B cell (primary cell): ENCODE measurements at regions not wholly inside any gene's neighbourhood (a gene's known extent, or its start where the extent isn't known, plus 50 kb on each side); places are given as distances from the start of the nearest gene placed in this dataset.
"Not testable (repeated sequence)": the region's sequence is repeated elsewhere in the genome, so short reads cannot be mapped to it uniquely, and the experiment has no call there.

Source experiments
- ATAC-seq: fragments of 200-7000 bp; cut with Tn5 transposase; one replicate; pipeline ENCODE4 v1.10.0; 2021; ENCODE audit warnings: low read depth, mild to moderate bottlenecking, moderate number of reproducible peaks, moderate library complexity
- CTCF ChIA-PET: fragments of 350-600 bp; sonication (Branson Sonifier 250); formaldehyde crosslinking; loops from one replicate; lab custom pipeline; 2021; ENCODE audit warnings: antibody characterized with exemption, inconsistent platforms; lab: Charles Lee
- POLR2A ChIA-PET: fragments of 350-600 bp; sonication (Branson Sonifier 250); formaldehyde crosslinking; loops from one replicate; lab custom pipeline; 2021; ENCODE audit warnings: antibody characterized with exemption; lab: Charles Lee
- DNase-seq: peaks from one replicate; pipeline ENCODE4 v3.0.0; 2013
- H2AFZ ChIP-seq: 2 replicates; pipeline ENCODE4 v1.6.1; 2012; ENCODE audit warnings: mild to moderate bottlenecking, low read depth, low read length; ENCODE audit not compliant: insufficient read depth, poor library complexity, severe bottlenecking
- H3K27ac ChIP-seq, 2 donors: 1 replicate in 1 of 2; 2 replicates in 1 of 2; pipeline ENCODE4 v1.5.1; 2012 to 2013; ENCODE audit warnings: low read length in 2 of 2, mild to moderate bottlenecking in 2 of 2, moderate library complexity in 1 of 2
- H3K27me3 ChIP-seq, 4 experiments: fragments of 200-600 bp in 1 of 4; sonication (generic) in 1 of 4; replicated peaks in 1 of 4; 1 replicate in 2 of 4; 2 replicates in 2 of 4; pipeline versions ENCODE4 v1.6.1 to v1.7.0; 2013 to 2016; ENCODE audit warnings: low read length in 3 of 4, mild to moderate bottlenecking in 2 of 4, mixed read lengths in 1 of 4, moderate library complexity in 1 of 4; ENCODE audit not compliant: insufficient read depth in 4 of 4, control insufficient read depth in 3 of 4; ENCODE audit errors: control extremely low read depth in 1 of 4
- H3K36me3 ChIP-seq, 2 experiments: replicated peaks in 1 of 2; 1 replicate in 1 of 2; 2 replicates in 1 of 2; pipeline versions ENCODE4 v1.6.1 to v1.7.1; 2013; ENCODE audit warnings: low read length in 1 of 2; ENCODE audit not compliant: insufficient read depth in 2 of 2, control insufficient read depth in 1 of 2; ENCODE audit errors: control extremely low read depth in 1 of 2, extremely low read depth in 1 of 2
- H3K4me1 ChIP-seq, 2 donors: fragments of 200-600 bp in 1 of 2; sonication (generic) in 1 of 2; 1 replicate in 1 of 2; 2 replicates in 1 of 2; pipeline versions ENCODE4 v1.5.1 to v1.6.1; 2013 to 2017; ENCODE audit warnings: low read length in 2 of 2; ENCODE audit not compliant: control insufficient read depth in 2 of 2, insufficient read depth in 2 of 2
- H3K4me2 ChIP-seq: replicated peaks from 2 replicates; pipeline ENCODE3; 2012; ENCODE audit warnings: mild to moderate bottlenecking, low read depth, low read length; ENCODE audit not compliant: poor library complexity, severe bottlenecking
- H3K4me3 ChIP-seq, 5 experiments: fragments of 200-600 bp in 1 of 5; sonication (generic) in 1 of 5; 1 replicate in 3 of 5; 2 replicates in 2 of 5; pipeline versions ENCODE4 v1.5.1 to v1.7.0; 2011 to 2016; ENCODE audit warnings: low read length in 4 of 5, mild to moderate bottlenecking in 4 of 5, low read depth in 2 of 5, control low read depth in 1 of 5, moderate library complexity in 1 of 5; ENCODE audit not compliant: insufficient read depth in 1 of 5; ENCODE audit errors: control extremely low read depth in 1 of 5, extremely low read depth in 1 of 5
- H3K79me2 ChIP-seq: fragments of 200-600 bp; sonication (generic); one replicate; pipeline ENCODE4 v1.6.0; 2016; ENCODE audit warnings: low read length; ENCODE audit not compliant: control insufficient read depth, insufficient read depth
- H3K9ac ChIP-seq: fragments of 200-600 bp; sonication (generic); 2 replicates; pipeline ENCODE4 v1.6.1; 2017; ENCODE audit warnings: mild to moderate bottlenecking, low read length, moderate library complexity
- H3K9me3 ChIP-seq, 3 donors: one replicate each; pipeline versions ENCODE4 v1.6.1 to v1.7.1; 2013; ENCODE audit warnings: low read length in 2 of 3; ENCODE audit not compliant: control insufficient read depth in 2 of 3, insufficient read depth in 1 of 3; ENCODE audit errors: control extremely low read depth in 1 of 3
- H4K20me1 ChIP-seq: 2 replicates; pipeline ENCODE4 v1.6.0; 2012; ENCODE audit warnings: mild to moderate bottlenecking, low read length; ENCODE audit not compliant: insufficient read depth, control insufficient read depth, poor library complexity, severe bottlenecking
- H3K27ac Mint-ChIP-seq: one replicate; pipeline ENCODE4 v1.8.0; 2021; ENCODE audit warnings: mixed read lengths
- H3K27me3 Mint-ChIP-seq: one replicate; pipeline ENCODE4 v1.8.0; 2021; ENCODE audit warnings: mixed read lengths
- H3K4me1 Mint-ChIP-seq: one replicate; pipeline ENCODE4 v1.8.0; 2021; ENCODE audit warnings: mixed read lengths
- H3K4me3 Mint-ChIP-seq: one replicate; pipeline ENCODE4 v1.8.0; 2021; ENCODE audit warnings: mixed read lengths
- H3K9me3 Mint-ChIP-seq: one replicate; pipeline ENCODE4 v1.8.0; 2022; ENCODE audit warnings: mixed read lengths; ENCODE audit not compliant: insufficient read depth
- EZH2 ChIP-seq: IDR thresholded peaks from 2 replicates; pipeline ENCODE4 v1.6.1; 2012; ENCODE audit warnings: borderline replicate concordance, low read depth, mild to moderate bottlenecking, moderate library complexity, low read length; ENCODE audit not compliant: insufficient read depth, poor library complexity, severe bottlenecking
- WGBS: methylation state at CpG from one replicate; pipeline ENCODE4 v1.1.5; 2013; ENCODE audit warnings: missing lambda C conversion rate; ENCODE audit not compliant: insufficient coverage; 5-methylcytosine and 5-hydroxymethylcytosine counted together
- intact Hi-C: fragments of 100-400 bp; cut with micrococcal nuclease; formaldehyde crosslinking; loops from one replicate; pipeline ENCODE4 v1.10.0; 2022
- TF ChIP-seq, protein P1 (sequence below): fragments of 200-600 bp; IDR thresholded peaks from one replicate; pipeline ENCODE4 v1.8.0; 2022; ENCODE audit warnings: antibody characterized with exemption, mild to moderate bottlenecking

DNA sequence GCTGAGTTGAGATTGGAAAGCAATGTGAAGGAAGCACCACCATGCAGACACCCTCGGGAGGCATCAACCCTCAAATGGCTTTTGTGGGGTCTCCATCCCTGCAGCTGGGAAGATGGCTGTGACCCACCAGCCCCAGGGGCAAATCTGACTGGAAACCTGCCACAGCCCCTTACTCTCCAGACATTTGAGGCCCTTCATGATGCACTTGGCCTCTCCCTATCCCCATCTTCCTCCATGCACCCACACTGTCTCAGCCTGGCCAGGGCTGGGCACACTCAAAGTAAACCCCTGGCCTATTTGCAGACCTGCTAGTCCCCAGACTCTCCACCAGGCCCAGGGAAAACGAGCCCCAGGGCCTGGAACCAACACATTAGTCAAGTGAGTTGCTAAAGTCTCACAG, 205.2 kb downstream of the MATN1 start:
- H3K27ac Mint-ChIP-seq: no peak overlapping the region
- H3K9ac ChIP-seq: no peak overlapping the region
- ATAC-seq (no peak), DNase-seq (no peak)
- H3K79me2 ChIP-seq: no peaks in the 10 kb centered on the region
- no peaks in the 10 kb centered on the region for H3K36me3 ChIP-seq
- peaks cover 30% of the 10 kb centered on the region for H3K27me3 Mint-ChIP-seq
- TF ChIP-seq, protein P1, sequence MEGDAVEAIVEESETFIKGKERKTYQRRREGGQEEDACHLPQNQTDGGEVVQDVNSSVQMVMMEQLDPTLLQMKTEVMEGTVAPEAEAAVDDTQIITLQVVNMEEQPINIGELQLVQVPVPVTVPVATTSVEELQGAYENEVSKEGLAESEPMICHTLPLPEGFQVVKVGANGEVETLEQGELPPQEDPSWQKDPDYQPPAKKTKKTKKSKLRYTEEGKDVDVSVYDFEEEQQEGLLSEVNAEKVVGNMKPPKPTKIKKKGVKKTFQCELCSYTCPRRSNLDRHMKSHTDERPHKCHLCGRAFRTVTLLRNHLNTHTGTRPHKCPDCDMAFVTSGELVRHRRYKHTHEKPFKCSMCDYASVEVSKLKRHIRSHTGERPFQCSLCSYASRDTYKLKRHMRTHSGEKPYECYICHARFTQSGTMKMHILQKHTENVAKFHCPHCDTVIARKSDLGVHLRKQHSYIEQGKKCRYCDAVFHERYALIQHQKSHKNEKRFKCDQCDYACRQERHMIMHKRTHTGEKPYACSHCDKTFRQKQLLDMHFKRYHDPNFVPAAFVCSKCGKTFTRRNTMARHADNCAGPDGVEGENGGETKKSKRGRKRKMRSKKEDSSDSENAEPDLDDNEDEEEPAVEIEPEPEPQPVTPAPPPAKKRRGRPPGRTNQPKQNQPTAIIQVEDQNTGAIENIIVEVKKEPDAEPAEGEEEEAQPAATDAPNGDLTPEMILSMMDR: no peak
- TF ChIP-seq EZH2: no peak
- ChIA-PET POLR2A (no interaction called here), CTCF (no interaction called here)
- H3K27me3 ChIP-seq: peaks cover 0 to 3% (median 0%) of the 10 kb centered on the region in 4 experiments
- no peaks in the 10 kb centered on the region for H3K4me1 Mint-ChIP-seq
- intact Hi-C loops: no loop called here
- H3K9me3 Mint-ChIP-seq: no peaks in the 10 kb centered on the region
- no peaks in the 10 kb centered on the region for H4K20me1 ChIP-seq
- no peak overlapping the region for H3K4me2 ChIP-seq
- no peaks in the 10 kb centered on the region for H3K9me3 ChIP-seq
- WGBS: 44% methylated on average over 2 of the region's 2 CpGs
- no peak overlapping the region for H2AFZ ChIP-seq
- H3K27ac ChIP-seq: no peak overlapping the region
- H3K4me3 ChIP-seq: no peak overlapping the region
- H3K4me1 ChIP-seq: no peaks in the 10 kb centered on the region
- H3K4me3 Mint-ChIP-seq: no peak overlapping the region

DNA sequence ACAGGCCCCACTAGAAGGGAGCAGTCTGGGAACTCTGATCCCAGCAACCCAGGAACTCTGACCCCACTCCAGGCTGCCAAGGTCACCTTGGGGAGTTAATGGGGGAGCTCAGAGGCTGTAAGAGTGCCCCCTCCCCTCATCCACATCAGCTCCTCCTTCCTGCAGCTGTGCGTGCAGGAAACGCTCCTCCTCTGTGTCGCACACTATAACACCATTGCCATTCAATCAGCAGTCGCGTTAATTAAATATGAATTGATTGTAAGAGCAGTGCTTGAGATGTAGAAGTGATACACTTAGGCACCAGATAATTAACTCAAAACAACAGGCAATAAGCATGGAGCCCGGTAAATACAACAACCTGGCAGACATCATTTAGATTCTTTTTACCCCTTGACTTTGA, 205.7 kb downstream of the MATN1 start:
- intact Hi-C loops, ATAC-seq, H3K36me3 ChIP-seq, H3K4me3 ChIP-seq, H3K4me3 Mint-ChIP-seq, H3K4me1 Mint-ChIP-seq, H3K4me2 ChIP-seq, POLR2A ChIA-PET, H3K9me3 ChIP-seq, H3K9me3 Mint-ChIP-seq, H2AFZ ChIP-seq, H3K9ac ChIP-seq, CTCF ChIA-PET, H4K20me1 ChIP-seq, H3K27ac Mint-ChIP-seq, H3K79me2 ChIP-seq, H3K27me3 ChIP-seq, DNase-seq, H3K4me1 ChIP-seq, H3K27ac ChIP-seq: not testable (repeated sequence)
- peaks cover 25% of the 10 kb centered on the region for H3K27me3 Mint-ChIP-seq
- no CpG with 5 or more reads among the region's 6 CpGs for WGBS

DNA sequence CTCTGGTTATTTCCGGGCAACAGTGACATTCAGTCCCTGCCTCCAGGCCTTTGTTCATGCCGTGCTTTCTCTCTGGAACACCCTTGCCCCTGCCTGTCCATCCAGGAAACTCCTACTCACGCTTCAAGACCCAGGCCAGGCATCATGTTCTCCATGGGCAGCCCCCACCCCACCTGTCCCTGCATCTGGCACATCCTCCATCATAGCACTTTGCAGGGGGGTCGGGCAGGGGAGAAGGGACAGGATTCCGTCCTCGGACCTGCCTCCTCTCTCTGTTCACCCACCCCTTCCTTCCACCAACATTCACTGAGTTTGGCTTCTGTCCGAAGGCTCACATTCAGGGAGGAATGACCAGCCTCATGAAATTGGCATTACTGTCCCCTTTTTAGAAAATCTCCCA, 206.1 kb downstream of the MATN1 start:
- H3K4me1 ChIP-seq, DNase-seq, H3K36me3 ChIP-seq, H4K20me1 ChIP-seq, H3K9me3 ChIP-seq, POLR2A ChIA-PET, H3K27ac Mint-ChIP-seq, H3K4me3 ChIP-seq, CTCF ChIA-PET, H3K4me1 Mint-ChIP-seq, ATAC-seq, H2AFZ ChIP-seq, H3K9me3 Mint-ChIP-seq, intact Hi-C loops, H3K27me3 ChIP-seq, H3K9ac ChIP-seq, H3K4me2 ChIP-seq, H3K79me2 ChIP-seq, H3K4me3 Mint-ChIP-seq, H3K27ac ChIP-seq: not testable (repeated sequence)
- peaks cover 20% of the 10 kb centered on the region for H3K27me3 Mint-ChIP-seq
- no CpG with 5 or more reads among the region's 7 CpGs for WGBS
